ENCODE measurements at regions not wholly inside any gene's neighbourhood (a gene's known extent, or its start where the extent isn't known, plus 50 kb on each side); places are given as distances from the start of the nearest gene placed in this dataset.

DNA sequence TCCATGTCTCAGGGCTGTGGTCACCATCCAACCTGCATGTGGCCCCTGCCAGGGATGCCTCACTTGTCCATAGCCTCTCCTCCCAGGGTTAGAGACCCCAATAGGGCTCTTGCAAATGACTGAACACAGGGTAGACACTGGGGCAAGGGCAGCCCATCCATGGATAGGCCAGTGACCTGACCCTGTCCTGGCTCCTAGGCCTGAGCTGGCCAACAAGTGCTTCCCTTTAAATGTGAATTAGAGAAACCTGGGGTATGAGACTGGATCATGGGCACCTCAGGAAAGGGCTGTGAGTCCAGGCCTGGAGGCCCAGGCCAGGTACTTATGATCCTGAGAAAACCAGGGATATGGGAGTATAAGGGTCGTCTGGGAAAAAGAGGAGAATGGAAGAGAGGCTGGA, 64.5 kb downstream of the COPS8 start:
- DNase-seq, result no peak

DNA sequence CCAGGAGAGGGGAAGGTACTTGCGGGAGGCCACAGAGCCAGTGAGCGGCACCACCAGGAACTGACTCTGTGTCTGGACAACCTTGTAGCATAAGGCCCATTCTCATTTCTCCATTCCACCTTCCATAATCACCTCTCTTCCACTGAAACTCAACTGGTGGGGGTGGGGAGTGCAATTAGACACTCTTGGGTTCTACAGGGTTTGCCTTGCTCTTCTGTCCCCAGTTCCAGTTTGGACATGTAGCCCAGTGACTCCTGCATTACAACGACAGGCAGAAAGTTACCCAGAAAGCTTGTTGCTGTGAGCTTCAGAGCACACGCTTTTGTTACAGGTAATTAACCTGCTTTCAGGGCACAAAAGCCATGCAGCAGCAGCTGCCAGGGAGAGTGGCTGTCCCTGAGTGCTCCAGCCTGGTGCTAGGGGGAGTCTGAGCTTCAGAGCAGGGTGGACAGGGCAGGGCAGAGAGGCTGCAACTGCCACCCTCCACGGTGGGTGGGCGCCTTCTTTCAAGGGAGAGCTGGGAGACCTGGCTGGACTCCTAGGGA, 65.2 kb downstream of the COPS8 start:
- DNase-seq, result no peak

DNA sequence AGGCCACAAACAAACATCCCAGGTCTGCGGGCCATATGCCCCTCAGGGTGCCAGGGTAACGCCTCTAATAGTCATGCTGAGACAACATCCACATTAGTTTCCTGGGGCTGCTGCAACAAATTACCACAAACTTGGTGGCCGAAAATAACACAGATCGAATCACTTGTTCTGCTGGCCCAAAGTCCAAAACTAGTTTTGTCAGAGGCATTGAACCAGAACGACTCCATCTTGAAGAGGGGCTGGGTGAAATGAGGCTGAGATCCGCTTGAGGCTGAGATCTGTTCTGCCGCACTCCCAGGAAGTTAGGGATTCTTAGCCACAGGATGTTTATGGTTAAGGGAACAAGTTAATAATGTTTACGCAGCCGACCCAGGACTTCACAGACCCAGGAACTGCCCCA, 66.7 kb downstream of the COPS8 start:
- DNase-seq, result no peak

DNA sequence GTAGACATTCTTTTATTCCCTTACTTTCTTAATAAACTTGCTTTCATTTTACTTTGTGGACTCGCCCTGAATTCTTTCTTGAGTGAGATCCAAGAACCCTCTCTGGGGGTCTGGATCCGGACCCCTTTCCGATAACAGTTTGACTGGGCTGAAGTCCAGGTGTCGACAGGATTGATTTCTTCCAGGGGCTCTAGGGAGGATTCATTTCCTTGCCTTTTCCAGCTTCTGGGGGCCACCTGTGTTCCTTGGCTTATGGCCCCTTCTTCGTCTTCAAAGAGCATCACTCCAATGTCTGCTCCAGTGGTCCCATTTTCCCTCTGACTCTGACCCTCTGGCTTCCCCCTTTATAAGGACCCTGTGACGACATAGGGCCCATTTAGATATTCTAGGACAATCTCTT, 67.5 kb downstream of the COPS8 start:
- no peak for DNase-seq

DNA sequence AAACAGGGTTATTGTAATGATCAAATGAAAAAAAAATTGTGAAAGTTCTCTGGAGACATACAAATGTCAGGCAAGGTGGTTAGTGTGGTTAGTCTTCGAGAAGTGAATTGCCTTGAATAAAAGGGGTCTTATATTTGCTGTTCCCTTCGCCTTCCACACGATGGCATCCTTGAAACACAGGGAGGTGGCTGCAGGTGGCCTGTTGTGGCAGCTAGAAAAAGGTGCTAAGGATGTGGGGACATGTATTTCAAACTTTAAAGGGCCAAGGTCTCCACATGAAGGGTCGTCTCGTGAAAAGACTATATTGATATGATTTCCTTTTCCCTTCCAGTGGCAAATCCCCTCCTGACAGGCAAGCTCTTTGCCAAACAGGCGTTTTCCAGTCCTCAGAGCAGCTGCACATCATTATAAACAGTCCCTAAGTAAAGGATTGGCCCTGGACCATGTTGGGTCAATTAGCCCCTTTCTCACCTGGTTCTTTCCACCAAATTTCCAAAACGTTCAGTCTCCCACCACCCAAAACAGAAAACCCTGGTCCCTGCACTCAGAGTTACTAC, 68.5 kb downstream of the COPS8 start:
- DNase-seq, result peak; percentile 46

DNA sequence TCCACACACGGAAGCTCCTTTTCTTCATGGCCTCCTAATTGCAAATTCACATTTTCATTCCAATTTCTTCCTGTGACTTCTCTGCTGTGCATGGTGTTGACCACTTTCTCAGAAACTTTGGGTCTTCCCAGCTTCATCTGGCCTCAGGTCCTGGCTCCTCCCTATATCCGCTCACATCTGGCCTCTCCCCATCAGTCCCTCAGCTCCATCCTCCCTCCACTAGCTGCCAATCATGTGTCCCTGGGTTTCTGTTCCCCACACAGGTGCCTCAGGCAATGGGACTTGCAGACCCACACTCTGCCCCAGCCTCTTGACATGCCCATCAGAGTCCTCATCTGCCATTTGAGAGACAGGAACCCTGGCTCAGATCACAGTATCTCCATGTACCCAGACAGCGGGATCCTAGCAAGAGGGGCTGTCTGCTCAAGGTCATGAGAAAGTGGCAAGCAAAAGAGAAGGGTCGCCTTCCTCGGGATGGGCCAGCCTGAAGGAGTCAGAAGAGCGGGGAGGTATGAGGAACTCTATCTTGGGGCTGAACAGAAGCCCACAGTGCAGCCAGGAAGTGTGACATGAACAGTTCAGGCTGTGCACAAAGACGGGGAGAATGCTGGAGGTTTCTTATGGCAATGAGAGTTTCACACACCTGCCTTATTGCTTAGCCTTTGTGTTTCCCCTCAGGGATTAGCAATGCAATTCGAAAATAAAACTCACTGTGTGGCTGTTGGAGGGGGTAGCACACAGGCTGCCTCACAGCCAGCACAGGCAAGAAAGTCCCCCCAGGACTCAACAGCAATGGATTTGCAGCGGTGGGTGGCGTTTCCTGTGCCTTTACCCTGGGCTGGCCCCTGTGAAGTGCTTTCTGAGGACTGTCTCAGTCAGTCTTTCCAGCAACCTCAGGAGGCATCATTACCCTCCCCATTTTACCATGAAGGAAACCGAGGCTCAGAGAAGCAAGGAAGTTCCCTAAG, 69.5 kb downstream of the COPS8 start:
- no peak for DNase-seq

DNA sequence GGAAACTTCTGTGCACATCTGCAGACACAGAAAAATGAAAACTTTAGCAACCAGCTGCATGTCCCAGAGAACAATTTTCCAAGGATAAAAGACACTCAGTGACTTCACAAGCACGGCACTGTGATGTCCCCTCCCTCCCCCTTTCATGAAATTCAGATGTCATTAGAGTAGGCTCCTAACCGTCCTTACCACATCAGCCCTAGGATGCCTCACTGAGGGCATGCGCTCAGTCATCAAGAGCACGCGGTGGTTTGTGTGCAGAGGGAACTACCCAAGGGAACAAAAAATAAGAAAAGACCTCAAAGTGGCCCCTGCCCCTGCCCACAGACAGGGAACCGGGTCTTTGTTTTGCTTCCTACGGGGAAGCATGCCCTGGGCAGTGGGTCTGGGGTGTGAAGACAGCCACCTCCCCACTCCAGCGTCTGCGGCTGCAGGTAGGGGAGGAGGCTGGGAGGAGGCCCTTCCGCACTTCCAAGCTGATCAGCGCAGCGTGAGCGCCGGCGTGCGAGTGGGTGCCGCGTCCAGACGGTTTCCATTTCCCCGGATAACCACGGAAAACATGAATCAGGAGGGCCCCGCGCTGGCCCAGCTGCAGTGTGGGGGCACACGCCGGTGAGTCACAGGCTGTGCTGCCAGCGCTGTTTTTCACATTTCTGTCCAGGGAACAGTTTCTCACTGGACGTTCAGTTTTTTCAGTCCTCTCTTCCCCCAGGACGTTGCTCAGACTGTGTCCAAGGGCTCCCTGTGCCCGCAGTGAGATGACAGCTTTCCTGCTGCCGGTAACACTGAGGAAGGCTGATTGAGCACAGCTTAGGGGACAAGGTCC, 70.6 kb downstream of the COPS8 start:
- DNase-seq, result no peak

DNA sequence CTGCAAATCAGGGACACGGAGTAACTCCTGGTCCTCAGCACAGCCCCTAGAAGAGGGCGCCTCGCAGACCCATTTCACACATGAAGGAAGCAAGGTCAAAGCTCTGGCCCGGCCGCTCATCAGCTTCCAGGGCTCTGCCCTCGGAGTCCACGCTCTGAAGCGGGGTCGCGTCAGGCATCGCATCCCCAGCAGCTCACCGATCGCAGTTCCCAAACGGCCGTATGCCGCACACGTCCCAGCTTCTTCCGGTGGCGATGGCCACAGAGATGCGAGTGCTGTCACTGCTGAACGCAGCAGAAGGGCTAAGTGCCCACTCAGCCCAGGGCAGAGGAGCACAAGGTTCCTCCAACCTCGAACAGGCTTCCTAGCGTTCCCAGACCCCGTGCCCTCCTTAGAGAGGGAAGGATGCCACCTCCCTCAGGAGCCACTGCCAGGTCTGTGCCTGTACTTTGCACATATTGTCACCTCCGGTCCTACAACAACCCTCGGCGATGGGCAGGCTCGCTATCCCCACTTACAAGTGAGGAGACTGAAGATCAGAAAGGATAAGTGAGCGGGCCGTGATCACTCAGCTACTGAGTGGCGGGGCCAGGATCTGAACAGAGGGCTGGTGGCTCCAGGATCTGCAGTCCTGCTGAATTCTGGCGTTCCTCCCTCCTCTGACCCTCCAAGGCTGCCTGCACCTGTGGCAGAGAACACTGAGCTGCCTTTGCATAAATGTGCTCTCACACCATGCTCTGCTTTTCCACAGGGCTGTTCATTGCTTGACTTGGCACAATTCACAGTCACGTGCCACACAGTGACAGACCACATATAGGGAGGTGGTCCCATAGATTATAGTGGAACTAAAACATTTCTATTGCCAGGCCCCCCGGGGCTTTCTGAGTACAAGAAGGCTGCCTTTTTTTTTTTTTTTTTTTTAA, 71.4 kb downstream of the COPS8 start:
- DNase-seq, result no peak

DNA sequence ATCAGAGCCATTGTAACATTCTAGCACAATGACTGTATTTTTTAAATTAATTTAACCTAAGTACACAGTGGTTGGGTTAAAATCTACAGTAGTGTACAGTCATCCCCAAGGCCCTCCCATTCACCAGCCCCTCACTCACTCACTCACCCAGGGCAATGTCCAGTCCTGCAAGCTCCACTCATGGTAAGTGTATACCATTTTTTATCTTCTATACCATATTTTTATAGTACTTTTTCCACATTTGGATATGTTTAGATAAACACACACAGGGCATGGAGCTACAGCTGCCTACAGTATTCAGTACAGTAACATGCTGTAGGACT, 72.1 kb downstream of the COPS8 start:
- no peak for DNase-seq

DNA sequence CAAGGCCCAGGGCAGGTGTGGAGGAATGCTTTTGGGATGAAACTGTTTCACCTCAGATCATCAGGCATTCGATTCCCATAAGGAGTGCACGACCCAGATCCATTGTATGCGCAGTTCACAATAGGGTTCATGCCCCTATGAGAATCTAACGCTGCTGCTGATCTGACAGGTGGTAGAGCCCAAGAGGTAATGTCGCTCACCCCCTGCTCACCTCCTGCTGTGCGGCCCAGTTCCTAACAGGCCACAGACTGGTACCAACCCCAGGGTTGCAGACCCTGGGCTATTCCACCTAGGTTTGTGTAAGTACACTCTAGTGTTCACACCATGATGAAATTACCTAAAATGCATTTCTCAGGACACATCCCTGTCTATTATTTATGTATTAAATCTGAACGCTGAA, 72.5 kb downstream of the COPS8 start:
- no peak for DNase-seq

DNA sequence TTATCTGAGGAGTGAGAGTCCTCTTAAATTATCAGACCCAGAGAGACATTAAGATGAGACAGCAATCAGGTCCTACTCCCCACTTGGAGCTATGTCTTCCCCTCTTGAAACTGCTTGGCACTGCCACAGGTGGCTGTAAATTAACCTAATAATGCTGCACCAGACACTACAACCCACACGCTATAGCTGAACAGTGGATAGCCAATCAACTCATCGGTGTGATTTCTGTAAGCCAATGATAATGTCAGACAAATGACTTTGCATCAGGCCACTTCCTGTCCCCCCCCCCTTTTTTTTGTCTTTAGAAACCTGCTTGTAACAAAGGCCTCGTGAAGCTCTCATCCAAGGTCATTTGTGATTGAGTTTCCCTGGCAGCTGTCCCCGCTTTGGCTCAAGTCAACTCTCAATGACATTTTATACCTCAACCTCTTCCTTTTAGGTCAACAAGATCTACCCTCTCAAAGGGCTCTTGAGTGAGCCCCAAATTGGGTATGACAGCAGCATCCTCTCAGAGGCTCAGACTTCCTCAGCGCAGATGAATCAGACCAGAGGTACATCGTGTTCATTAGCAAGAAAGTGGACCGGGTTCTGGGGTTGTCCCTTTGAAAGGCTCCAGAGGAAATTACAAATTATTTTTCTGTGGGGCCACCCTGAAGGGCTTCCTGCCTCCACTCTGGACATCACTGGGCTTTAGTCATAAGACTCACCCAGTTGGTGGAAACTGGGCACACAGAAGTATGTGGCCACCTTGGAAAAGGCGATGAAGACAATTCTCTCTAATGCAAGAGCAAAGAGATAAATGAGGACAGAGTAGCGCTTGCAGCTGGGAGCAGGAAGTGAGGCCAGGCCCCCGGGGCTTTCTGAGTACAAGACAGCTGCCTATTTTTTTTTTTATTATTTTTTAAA, 73.6 kb downstream of the COPS8 start:
- no peak for DNase-seq

DNA sequence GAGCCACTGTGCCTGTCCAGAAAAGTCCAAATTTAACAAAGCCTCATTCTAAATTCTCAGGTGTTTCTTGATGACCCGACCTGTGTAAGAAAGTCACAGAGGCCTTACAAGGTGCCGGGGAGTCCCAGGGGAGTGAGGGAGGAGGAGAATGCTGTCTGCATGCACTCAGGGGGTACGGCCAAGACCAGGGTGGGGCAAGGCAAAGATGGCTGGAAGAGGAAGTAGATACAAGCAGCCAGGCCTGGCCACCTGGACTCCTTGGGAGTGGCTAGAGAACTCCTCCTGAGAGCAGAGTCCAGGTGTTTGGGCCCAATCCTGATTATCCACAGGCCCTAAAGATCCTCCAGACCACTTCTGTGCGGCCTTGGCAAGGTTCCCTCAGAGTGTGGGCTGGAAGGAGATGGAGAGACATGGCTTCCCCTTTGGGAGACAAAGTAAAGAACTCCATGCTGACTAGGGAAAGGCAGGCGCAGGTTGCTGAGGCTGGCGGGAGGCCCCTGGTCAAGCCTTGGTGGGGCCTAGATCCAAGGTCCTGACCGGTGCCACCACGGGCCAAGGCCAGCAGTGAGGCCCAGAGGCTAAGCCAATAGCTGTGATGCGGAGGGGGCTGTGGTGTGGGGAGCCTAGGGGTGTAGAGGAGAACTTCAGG, 74.7 kb downstream of the COPS8 start:
- DNase-seq, result no peak

DNA sequence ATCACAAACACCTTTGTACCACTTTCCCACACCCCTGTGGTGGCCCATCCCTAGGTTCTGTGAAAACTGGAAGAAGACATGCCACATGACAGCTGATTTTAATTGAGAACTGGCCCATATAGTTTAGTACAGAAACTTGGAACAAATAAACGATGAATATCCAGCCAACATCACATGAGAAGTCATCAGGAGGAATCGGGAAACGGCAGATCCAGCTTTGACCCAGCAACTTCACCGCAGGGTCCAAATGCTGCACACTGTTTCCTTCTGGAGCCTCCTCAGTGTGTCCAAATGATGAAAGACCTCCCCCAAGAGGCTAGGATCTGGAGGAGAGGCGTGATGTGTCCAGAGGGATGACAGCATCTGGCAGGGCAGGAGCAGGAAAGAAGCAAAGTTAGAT, 75.5 kb downstream of the COPS8 start:
- no peak for DNase-seq

DNA sequence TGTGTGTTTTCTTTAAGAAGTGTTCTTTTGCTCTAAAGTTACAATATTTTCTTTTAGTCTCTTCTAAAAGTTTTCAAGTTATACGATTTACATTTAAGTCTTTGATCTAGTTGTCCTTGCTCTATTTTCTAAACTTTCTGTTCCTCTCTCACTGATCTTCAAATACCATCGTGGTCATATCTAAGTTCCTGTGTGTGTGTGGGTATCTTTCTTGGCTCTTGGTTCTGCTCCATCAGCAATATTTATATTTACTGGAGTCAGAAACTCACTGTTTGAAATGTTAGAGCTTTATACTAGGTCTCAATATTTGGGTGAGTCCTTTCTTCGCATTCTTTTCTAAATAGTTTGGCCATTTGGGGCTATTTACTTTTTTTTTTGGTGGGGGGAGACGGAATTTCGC, 77.3 kb downstream of the COPS8 start:
- DNase-seq, result no peak

DNA sequence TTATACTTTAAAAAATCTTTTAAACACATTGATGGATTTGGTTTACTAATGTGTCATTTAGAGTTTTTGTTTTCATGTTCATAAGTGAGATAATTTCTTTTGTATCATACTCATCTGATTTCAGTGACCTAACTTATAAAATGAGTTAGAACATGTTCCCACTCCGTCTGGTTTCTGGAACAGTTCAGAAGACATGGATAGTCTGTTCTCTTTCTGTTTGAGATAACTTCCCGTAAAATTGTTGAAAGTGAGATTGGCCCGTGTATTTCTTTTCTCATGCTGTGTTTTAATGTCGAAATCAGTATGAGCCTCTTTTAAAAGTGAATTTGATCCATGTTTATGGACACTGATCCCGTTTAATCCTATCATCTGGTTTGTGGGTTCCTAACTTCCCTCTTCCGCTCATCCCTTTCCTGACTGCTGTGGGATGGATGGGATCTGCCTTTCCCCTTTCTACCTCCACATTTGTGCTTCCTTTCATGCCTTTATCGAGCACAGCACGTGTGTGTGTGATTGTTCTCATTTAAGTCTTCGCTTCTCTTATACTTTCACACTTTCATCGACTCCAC, 78.9 kb downstream of the COPS8 start:
- DNase-seq, result no peak

DNA sequence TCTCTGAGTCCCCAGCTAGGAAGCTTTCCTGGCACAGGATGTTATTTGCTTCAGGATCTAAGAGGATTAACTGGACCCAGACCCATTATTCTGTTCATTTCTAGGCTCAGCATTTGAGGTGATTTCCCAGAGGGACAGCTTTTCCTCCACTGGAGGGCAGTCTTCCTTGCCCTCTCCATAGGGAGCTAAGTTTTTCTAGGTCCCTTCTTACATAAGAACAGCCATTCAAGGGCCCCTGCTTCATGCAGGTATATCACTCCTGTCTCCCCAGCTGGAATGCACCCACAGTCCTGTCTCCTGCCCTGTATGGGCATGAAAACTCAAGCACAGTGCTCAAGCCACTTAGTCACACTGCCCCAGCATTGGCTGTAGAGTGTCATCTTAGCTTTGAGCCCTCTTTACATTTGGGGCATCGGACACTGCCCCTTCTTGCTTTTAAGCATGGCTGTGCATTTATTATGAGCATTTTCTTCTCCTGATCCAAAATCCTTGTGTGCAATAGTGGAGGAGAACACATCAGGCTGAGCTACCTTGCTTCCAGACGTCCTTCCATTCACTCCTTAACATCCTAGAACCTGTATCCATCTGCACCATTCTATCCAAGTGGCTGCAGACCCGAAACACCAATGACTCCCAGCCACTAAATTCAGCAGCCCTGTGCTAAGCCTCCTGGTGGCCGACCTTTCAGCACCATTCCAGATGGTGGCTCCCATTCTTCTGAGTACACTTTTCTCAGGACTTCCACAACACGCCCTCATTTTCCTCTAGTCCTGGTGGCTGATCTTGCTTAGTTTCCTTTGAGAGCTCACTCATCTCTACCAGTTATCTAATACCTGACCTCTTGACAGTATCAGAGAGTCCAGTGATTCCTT, 80.0 kb downstream of the COPS8 start:
- DNase-seq, result no peak

DNA sequence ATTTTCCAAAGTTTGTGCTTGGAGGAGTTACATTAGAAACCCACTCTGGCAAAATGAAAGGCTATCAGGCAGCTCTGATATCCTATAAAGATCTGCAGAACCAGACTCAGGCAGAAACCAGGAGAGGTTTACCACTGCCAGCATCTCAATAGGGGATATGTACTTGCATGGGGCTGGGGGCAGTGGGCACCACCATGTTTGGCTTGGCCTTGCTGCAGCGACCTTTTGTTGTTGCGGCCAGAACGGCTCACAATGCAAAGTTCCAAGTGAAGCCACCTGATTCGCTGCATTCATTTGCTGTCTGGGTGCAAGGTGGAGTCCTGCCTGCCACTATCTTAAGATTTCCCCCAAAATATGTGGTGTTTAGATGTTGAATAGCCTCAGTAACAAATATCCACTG, 81.3 kb downstream of the COPS8 start:
- no peak for DNase-seq

DNA sequence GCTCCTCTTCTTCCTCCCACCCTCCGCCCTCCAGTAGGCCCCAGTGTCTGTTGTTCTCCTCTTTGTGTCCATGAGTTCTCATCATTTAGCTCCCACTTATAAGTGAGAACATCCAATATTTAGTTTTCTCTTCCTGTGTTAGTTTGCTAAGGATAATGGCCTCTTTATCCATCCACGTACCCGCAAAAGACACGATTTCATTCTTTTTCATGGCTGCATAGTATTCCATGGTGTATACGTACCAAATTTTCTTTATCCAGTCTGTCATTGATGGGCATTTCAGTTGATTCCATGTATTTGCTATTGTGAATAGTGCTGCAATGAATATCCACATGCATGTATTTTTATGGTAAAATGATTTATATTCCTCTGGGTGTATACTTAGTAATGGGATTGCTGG, 82.2 kb downstream of the COPS8 start:
- DNase-seq, result no peak

DNA sequence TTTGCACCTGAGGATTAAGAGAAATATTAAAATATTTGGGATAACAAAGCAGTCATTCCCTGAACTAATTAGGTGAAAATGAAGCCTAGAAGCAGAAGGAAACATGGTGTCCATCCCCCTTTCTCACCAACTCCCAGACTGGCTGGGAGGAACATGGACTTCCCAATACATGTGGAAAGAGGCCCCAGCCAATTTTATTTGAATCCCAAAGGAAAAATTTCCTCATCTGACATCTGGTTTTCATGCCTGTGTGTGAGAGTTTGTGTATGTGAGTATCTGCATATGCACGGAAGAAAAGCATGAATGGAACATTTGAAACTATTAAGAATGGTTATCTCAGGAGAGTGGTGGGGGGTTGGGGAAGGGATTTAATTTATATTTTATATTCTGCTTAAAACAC, 84.3 kb downstream of the COPS8 start:
- no peak for DNase-seq

DNA sequence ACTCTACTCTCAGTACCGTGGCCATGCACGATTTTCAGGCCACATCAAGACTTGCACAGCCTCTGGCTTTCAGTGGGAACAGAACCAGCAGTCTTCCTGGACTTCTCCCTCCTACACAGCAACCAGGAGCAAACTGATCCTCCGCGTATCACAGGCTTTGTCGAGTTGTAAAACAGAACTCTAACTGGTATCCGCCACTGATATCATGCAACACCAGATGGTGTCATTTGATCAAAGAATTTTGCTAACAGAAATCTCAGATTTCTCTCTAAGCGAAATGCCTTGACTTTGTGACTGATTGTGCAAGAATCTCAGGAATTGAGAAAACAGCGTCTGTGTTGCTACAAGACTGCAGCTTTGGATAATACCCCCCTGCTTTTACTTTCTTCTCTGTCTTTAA, 85.7 kb downstream of the COPS8 start:
- DNase-seq, result no peak
